Left lung (tissue), 4 donors: ENCODE measurements at regions not wholly inside any gene's neighbourhood (a gene's known extent, or its start where the extent isn't known, plus 50 kb on each side); places are given as distances from the start of the nearest gene placed in this dataset.

Experiments
- ATAC-seq: fragments of 200-7000 bp; cut with Tn5 transposase; one replicate; pipeline ENCODE4 v1.9.1; 2020; ENCODE audit warnings: moderate library complexity
- DNase-seq, 4 donors: peaks; one replicate each; pipeline ENCODE4 v3.0.0-alpha.2; 2013 to 2020
- H3K27ac ChIP-seq, 2 donors: fragments of 200-600 bp; sonication (generic) in 1 of 2; one replicate each; pipeline versions ENCODE4 v1.5.0 to v1.8.0; 2020 to 2021
- H3K27me3 ChIP-seq, 2 donors: fragments of 200-600 bp; sonication (generic) in 1 of 2; one replicate each; pipeline versions ENCODE4 v1.5.0 to v1.8.0; 2020 to 2021
- H3K36me3 ChIP-seq, 2 donors: fragments of 200-600 bp; sonication (generic) in 1 of 2; one replicate each; pipeline versions ENCODE4 v1.5.0 to v1.8.0; 2020 to 2021
- H3K4me1 ChIP-seq, 2 donors: fragments of 200-600 bp; one replicate each; pipeline ENCODE4 v1.8.0; 2021
- H3K4me3 ChIP-seq, 2 donors: fragments of 200-600 bp; sonication (generic) in 1 of 2; one replicate each; pipeline versions ENCODE4 v1.5.0 to v1.8.0; 2020 to 2021; ENCODE audit warnings: mild to moderate bottlenecking in 1 of 2
- H3K9me3 ChIP-seq, 2 donors: fragments of 200-600 bp; sonication (generic) in 1 of 2; one replicate each; pipeline versions ENCODE4 v1.5.0 to v1.8.0; 2020 to 2021
- CTCF ChIP-seq, 2 donors: fragments of 200-600 bp; sonication (generic) in 1 of 2; IDR thresholded peaks; one replicate each; pipeline versions ENCODE4 v1.5.0 to v1.8.0; 2021; ENCODE audit warnings: antibody characterized with exemption in 2 of 2
- intact Hi-C, 2 donors: fragments of 100-400 bp; cut with DNase I; formaldehyde crosslinking; loops; one replicate each; pipeline versions ENCODE4 v1.11.2 to v1.14.2; 2022
- donor health status: DM: no; HTN: yes; CAD: no.
- donor health status: DM: no; HTN: no; CAD: no.

- no peaks in the 10 kb centered on the region for H3K36me3 ChIP-seq
- no peak for TF ChIP-seq CTCF (IDR thresholded peaks at IDR 0.05)
- no peak overlapping the region for H3K27ac ChIP-seq
- ATAC-seq (no peak), DNase-seq (no peak)
- H3K4me3 ChIP-seq, result no peak overlapping the region
- H3K27me3 ChIP-seq, result no peaks in the 10 kb centered on the region
- intact Hi-C loops, result no loop called here
- H3K4me1 ChIP-seq, result no peaks in the 10 kb centered on the region
- no peaks in the 10 kb centered on the region for H3K9me3 ChIP-seq
These were observed 150.8 kb upstream of the SLC44A1 start for GRCh38 chr9:105093685-105094084.

GRCh38 chr9:105098370-105098769, 146.1 kb upstream of the SLC44A1 start:
- Histone ChIP-seq H3K27me3 (no peaks in the 10 kb centered on the region), H3K4me1 (no peaks in the 10 kb centered on the region), H3K4me3 (no peak overlapping the region), H3K27ac (no peak overlapping the region), H3K36me3 (no peaks in the 10 kb centered on the region), H3K9me3 (no peaks in the 10 kb centered on the region)
- intact Hi-C loops, result no loop called here
- TF ChIP-seq CTCF (IDR thresholded peaks at IDR 0.05), result no peak
- no peak for DNase-seq
- ATAC-seq, result no peak

GRCh38 chr9:105103776-105104175, 140.7 kb upstream of the SLC44A1 start:
- intact Hi-C loops, result no loop called here
- Histone ChIP-seq H3K9me3 (no peaks in the 10 kb centered on the region), H3K27me3 (no peaks in the 10 kb centered on the region), H3K4me3 (no peak overlapping the region), H3K36me3 (no peaks in the 10 kb centered on the region), H3K4me1 (no peaks in the 10 kb centered on the region), H3K27ac (no peak overlapping the region)
- no peak for TF ChIP-seq CTCF (IDR thresholded peaks at IDR 0.05)
- peak; percentile 69 for ATAC-seq
- no peak for DNase-seq

GRCh38 chr9:105114318-105114717, 130.1 kb upstream of the SLC44A1 start:
- intact Hi-C loops, result no loop called here
- no peak for TF ChIP-seq CTCF (IDR thresholded peaks at IDR 0.05)
- Histone ChIP-seq H3K4me1 (peaks cover 0 to 23% of the 10 kb centered on the region in 2 donors), H3K27ac (no peak overlapping the region), H3K27me3 (no peaks in the 10 kb centered on the region), H3K9me3 (no peaks in the 10 kb centered on the region), H3K36me3 (no peaks in the 10 kb centered on the region), H3K4me3 (no peak overlapping the region)
- DNase-seq (no peak), ATAC-seq (no peak)

GRCh38 chr9:105114964-105115728, 129.3 kb upstream of the SLC44A1 start:
- ATAC-seq (peak; percentile 88), DNase-seq (peak in 2 of 4 donors; percentile 78 to 79)
- Histone ChIP-seq H3K4me3 (no peak overlapping the region), H3K36me3 (no peaks in the 10 kb centered on the region), H3K9me3 (no peaks in the 10 kb centered on the region), H3K27ac (peak overlapping the region in 1 of 2 donors; percentile 51), H3K4me1 (peaks cover 0 to 23% of the 10 kb centered on the region in 2 donors), H3K27me3 (no peaks in the 10 kb centered on the region)
- intact Hi-C loops, result no loop called here
- TF ChIP-seq CTCF (IDR thresholded peaks at IDR 0.05), result no peak
